T-helper 1 cell treated with Interleukin-12 subunit alpha and Interleukin-12 subunit beta and Interleukin-4 antibody, amounts not matched to agents 30 μg/mL and 1 μg/mL, for 36 hours (primary cell): ENCODE measurements at regions not wholly inside any gene's neighbourhood (a gene's known extent, or its start where the extent isn't known, plus 50 kb on each side); places are given as distances from the start of the nearest gene placed in this dataset.
"Not testable (repeated sequence)": the region's sequence is repeated elsewhere in the genome, so short reads cannot be mapped to it uniquely, and the experiment has no call there.

Experiments
- H3K27ac Mint-ChIP-seq: one replicate; pipeline ENCODE4 v1.8.0; 2021; ENCODE audit warnings: mild to moderate bottlenecking, mixed read lengths
- H3K27me3 Mint-ChIP-seq: one replicate; pipeline ENCODE4 v1.8.0; 2021; ENCODE audit warnings: low read depth, mixed read lengths
- H3K36me3 Mint-ChIP-seq: one replicate; pipeline ENCODE4 v1.8.0; 2021; ENCODE audit warnings: low read depth, mixed read lengths
- H3K4me1 Mint-ChIP-seq: one replicate; pipeline ENCODE4 v1.8.0; 2021; ENCODE audit warnings: low read depth, mixed read lengths
- H3K4me3 Mint-ChIP-seq: one replicate; pipeline ENCODE4 v1.8.0; 2021; ENCODE audit warnings: mild to moderate bottlenecking, moderate library complexity, mixed read lengths
- H3K9me3 Mint-ChIP-seq: one replicate; pipeline ENCODE4 v1.8.0; 2021; ENCODE audit warnings: mixed read lengths

DNA sequence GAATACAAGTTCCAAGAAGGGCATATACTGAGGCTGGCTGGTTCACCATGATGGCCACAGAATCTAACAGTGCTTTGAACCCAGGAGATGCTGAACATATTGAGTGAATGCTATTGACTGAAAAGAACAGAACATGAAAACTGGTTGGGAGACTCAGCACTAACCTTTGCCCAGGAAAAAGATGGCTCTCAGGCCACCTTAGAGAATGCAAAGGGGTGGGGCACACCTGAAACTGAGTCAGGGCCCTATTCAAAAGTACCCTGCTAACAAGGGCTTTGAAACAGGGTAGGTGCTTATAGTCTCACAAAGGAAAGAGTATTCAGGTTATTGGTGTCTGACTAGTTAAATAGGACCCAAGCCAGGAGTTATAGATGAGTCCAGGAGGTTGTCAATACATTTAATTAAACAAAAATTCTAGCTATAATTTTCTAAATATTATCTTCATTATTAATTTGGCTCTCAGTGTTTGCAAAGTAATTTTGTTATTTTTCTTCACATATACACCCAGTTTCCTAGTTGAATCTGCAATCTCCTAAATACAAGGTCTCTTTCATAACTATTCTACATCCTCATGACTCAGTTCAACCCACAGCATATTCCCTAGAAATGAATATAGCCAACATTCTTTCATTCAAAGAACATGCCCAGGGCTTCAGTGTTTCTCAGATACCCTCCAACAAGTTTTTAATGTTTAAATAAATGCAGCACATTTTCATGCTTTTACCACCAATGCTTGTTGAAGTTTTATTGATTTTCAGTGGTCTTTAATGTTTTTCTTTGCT, 144.2 kb upstream of the RAPGEF2 start:
- H3K4me1 Mint-ChIP-seq, result no peaks in the 10 kb centered on the region
- peaks cover 13% of the 10 kb centered on the region for H3K27me3 Mint-ChIP-seq
- H3K36me3 Mint-ChIP-seq, result no peaks in the 10 kb centered on the region
- H3K27ac Mint-ChIP-seq, result no peak overlapping the region
- peaks cover 6% of the 10 kb centered on the region for H3K9me3 Mint-ChIP-seq
- no peak overlapping the region for H3K4me3 Mint-ChIP-seq

DNA sequence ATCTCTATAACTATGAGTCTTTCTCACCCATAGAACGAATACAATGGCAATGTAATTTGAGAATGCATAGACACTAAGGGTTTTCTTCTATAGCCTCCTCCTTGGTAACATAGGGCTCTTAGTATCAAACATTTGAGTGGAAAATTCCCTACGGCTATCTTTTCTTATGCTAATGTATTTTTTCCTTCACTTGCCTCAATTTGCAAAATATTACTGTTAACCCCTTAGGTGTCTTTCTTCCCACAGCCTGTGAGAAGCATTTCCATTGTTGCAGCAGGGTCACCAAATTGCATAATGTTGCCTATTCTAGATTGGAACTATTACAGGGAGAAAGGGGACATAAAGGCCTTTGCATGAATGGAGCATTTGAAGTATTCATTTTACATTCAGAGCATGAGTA, 140.5 kb upstream of the RAPGEF2 start:
- Mint-ChIP-seq H3K4me1 (no peaks in the 10 kb centered on the region), H3K27me3 (peaks cover 25% of the 10 kb centered on the region), H3K9me3 (no peaks in the 10 kb centered on the region), H3K27ac (no peak overlapping the region), H3K4me3 (no peak overlapping the region), H3K36me3 (no peaks in the 10 kb centered on the region)

DNA sequence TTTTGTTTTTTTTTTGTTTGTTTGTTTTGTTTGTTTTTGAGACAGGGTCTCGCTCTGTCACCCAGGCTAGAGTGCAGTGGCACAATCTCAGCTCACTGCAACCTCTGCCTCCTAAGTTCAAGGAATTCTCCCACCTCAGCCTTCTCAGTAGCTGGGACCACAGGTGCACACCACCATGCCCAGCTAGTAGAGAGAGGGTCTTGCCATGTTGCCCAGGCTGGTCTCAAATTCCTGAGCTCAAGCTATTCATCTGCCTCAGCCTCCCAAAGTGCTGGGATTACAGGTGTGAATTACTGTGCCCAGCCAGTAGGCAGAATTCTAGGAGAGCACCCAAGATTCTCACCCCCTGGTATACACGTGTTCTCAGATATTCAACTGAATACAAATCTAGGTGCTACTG, 139.6 kb upstream of the RAPGEF2 start:
- H3K27ac Mint-ChIP-seq, H3K4me3 Mint-ChIP-seq, H3K9me3 Mint-ChIP-seq, H3K36me3 Mint-ChIP-seq, H3K4me1 Mint-ChIP-seq: not testable (repeated sequence)
- peaks cover 25% of the 10 kb centered on the region for H3K27me3 Mint-ChIP-seq

DNA sequence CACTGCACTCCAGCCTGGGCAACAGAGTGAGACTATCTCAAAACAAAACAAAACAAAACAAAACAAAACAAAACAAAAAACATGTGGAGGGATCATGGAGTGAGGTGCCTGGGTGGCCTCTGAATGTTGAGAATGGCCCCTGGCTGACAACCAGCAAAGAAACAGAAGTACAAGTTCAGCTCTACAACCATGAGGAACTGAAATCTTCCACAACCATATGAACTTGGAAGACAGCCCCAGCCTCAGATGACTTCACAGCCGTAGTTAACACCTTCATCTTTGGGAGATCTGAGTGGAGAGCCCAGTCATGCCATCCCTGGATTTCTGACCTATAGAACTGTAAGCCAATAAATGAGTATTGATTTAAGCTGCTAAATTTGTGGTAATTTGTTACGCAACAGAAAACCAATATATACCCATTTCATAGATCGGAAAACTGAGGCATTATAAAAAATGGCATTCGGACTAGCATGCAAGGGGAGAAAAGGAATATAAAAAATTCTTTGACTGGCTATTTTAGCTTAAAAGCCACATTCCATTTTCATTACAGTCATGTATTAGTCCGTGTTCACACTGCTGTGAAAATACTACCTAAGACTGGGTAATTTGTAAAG, 138.7 kb upstream of the RAPGEF2 start:
- no peaks in the 10 kb centered on the region for H3K9me3 Mint-ChIP-seq
- peaks cover 25% of the 10 kb centered on the region for H3K27me3 Mint-ChIP-seq
- no peaks in the 10 kb centered on the region for H3K4me1 Mint-ChIP-seq
- no peak overlapping the region for H3K27ac Mint-ChIP-seq
- H3K4me3 Mint-ChIP-seq, result no peak overlapping the region
- H3K36me3 Mint-ChIP-seq, result no peaks in the 10 kb centered on the region

DNA sequence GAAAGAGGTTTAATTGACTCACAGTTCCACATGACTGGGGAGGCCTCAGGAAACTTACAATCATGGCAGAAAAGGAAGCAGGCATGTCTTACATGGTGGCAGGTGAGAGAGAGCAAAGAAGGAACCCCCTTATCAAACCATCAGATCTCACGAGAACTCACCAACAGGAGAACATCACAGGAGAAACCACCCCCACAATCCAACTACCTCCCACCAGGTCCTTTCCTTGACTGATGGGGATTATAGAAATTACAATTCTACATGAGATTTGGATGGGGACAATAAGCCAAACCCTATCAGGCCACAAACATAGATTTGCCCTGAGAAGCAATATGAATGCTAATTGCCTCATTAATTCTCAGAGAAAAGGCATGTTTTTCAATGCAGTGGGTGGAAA, 138.2 kb upstream of the RAPGEF2 start:
- no peak overlapping the region for H3K4me3 Mint-ChIP-seq
- no peak overlapping the region for H3K27ac Mint-ChIP-seq
- no peaks in the 10 kb centered on the region for H3K36me3 Mint-ChIP-seq
- no peaks in the 10 kb centered on the region for H3K4me1 Mint-ChIP-seq
- peaks cover 30% of the 10 kb centered on the region for H3K27me3 Mint-ChIP-seq
- H3K9me3 Mint-ChIP-seq, result no peaks in the 10 kb centered on the region

DNA sequence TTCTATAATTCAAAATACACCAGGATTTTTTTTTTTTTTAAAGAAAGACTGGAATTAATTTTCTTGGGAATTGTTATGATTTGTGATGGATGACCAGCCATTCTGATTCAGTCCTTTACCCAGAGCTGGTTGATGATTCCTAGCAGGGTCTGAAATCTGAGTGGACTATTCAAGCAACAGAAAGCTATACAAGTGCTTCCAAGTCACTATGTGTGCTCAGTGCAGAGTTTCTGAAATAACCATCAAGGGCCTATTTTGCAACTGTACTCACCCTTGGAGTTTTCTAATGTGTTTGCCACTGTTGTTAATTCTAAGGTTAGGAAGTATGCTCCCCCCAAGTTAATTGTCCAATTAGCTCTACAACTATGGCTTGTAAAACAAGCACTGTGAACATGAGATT, 137.7 kb upstream of the RAPGEF2 start:
- H3K4me3 Mint-ChIP-seq, result no peak overlapping the region
- peaks cover 28% of the 10 kb centered on the region for H3K27me3 Mint-ChIP-seq
- no peak overlapping the region for H3K27ac Mint-ChIP-seq
- H3K9me3 Mint-ChIP-seq, result no peaks in the 10 kb centered on the region
- H3K4me1 Mint-ChIP-seq, result no peaks in the 10 kb centered on the region
- H3K36me3 Mint-ChIP-seq, result no peaks in the 10 kb centered on the region

DNA sequence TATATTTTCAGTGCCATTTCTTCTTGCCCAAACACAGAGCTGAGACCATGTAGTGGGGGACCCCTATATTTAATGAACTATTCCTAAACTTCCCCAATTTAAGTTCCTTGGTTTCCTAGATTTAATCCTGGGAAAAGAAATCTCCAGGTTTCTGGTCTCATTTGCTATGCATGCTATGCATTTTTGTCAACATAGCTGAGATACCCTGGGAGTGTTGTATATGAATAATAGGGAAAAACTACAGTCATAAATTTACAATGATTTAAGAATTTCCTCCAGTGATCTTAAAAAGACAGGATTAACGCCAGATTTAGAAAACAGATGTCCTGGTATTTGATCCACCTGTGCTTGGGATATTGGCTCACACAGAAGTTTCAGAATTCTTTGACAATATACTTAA, 136.8 kb upstream of the RAPGEF2 start:
- H3K36me3 Mint-ChIP-seq, result no peaks in the 10 kb centered on the region
- no peaks in the 10 kb centered on the region for H3K9me3 Mint-ChIP-seq
- peaks cover 32% of the 10 kb centered on the region for H3K27me3 Mint-ChIP-seq
- no peaks in the 10 kb centered on the region for H3K4me1 Mint-ChIP-seq
- H3K4me3 Mint-ChIP-seq, result no peak overlapping the region
- H3K27ac Mint-ChIP-seq, result no peak overlapping the region

DNA sequence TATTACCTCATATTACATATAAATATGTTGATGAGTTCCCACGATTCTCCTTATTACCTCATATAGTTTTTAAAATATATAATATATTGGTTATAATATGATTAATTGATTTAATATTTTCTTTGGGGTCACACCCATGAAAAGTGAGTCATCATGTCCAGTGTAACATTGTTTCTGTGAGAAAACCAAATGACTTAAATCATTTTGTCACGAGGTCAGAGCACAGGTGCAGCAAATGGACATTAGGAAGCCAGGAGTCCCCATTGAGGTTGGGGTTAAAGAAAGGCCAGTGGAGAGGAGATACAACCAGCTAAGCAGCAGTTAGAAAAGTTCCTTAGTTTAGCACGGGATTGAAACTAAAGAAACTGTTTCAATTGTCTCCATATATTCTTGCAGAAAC, 133.9 kb upstream of the RAPGEF2 start:
- H3K4me3 Mint-ChIP-seq, result no peak overlapping the region
- H3K36me3 Mint-ChIP-seq, result no peaks in the 10 kb centered on the region
- H3K9me3 Mint-ChIP-seq, result no peaks in the 10 kb centered on the region
- H3K27me3 Mint-ChIP-seq, result peaks cover 26% of the 10 kb centered on the region
- no peak overlapping the region for H3K27ac Mint-ChIP-seq
- no peaks in the 10 kb centered on the region for H3K4me1 Mint-ChIP-seq

DNA sequence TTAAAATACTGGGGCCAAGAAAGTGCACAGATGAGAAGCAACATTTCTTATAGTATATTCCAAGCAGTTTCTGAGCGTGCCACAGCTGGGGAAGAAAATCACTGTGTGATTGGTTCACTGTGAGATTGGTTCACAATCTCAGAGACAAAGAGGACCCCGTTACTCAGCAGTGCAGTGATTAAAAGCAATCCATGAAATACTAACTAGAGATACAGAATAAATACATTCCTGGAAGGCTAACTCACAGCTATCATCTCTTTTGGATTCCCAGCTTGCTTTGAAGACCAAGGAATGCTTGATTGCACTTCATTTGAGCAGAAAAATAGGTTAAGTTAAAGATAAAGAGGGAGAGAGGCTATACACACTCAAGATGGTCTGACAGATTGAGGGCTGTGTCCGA, 132.1 kb upstream of the RAPGEF2 start:
- Mint-ChIP-seq H3K4me3 (no peak overlapping the region), H3K36me3 (no peaks in the 10 kb centered on the region), H3K27me3 (peaks cover 17% of the 10 kb centered on the region), H3K9me3 (no peaks in the 10 kb centered on the region), H3K4me1 (no peaks in the 10 kb centered on the region), H3K27ac (no peak overlapping the region)

DNA sequence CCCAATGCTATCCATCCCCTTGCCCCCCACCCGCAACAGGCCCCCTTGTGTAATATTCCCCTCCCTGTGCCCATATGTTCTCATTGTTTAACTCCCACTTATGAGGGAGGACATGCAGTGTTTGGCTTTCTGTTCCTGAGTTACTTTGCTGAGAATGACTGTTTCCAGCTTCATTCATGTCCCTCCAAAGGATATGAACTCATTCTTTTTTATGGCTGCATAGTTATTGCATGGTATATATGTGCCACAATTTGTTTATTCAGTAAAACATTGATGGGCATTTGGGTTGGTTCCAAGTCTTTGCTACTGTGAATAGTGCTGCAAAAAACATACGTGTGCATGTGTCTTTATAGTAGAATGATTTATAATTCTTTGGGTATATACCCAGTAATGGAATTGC, 128.4 kb upstream of the RAPGEF2 start:
- not testable (repeated sequence) for H3K36me3 Mint-ChIP-seq, H3K4me1 Mint-ChIP-seq, H3K9me3 Mint-ChIP-seq, H3K4me3 Mint-ChIP-seq, H3K27ac Mint-ChIP-seq
- H3K27me3 Mint-ChIP-seq, result peaks cover 22% of the 10 kb centered on the region

DNA sequence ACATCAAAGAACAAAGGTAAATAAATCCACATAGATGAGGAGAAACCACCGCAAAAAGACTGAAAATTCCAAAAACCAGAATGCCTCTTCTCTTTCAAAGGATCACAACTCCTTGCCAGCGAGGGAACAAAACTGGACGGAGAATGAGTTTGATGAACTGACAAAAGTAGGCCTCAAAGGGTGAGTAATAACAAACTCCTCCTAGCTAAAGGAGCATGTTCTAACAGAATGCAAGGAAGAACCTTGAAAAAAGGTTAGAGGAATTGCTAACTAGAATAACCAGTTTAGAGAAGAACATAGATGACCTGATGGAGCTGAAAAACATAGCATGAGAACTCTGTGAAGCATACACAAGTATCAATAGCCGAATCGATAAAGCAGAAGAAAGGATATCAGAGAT, 122.2 kb upstream of the RAPGEF2 start:
- H3K27ac Mint-ChIP-seq, H3K4me3 Mint-ChIP-seq, H3K9me3 Mint-ChIP-seq, H3K4me1 Mint-ChIP-seq, H3K36me3 Mint-ChIP-seq: not testable (repeated sequence)
- peaks cover 11% of the 10 kb centered on the region for H3K27me3 Mint-ChIP-seq

DNA sequence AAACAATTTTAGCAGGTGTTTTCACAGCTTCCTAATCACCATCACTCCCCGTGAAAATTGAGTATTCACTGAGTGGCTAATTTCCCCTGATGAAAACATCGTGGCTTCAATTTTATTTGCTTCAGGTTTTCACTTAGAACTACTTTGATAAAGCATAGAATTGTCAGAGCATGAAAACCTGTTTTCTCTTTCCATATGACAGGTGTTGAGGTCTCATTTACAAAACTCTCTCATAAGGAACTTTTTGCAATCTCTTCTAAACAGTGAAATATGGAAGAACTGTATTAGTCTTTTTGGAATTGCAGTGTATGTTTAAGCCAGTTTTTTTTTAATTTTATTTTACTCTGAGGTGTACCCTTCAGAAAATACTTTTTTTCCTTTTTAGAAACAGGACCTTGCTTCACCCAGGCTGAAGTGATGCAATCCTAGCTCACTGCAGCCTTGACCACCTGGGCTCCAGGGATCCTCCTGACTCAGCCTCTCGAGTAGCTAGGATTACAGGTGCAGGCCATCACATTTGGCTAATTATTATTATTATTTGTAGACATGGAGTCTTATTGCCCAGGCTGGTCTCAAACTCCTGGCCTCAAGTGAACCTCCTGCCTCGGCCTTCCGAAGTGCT, 111.2 kb upstream of the RAPGEF2 start:
- H3K4me3 Mint-ChIP-seq, result no peak overlapping the region
- peaks cover 23% of the 10 kb centered on the region for H3K27me3 Mint-ChIP-seq

DNA sequence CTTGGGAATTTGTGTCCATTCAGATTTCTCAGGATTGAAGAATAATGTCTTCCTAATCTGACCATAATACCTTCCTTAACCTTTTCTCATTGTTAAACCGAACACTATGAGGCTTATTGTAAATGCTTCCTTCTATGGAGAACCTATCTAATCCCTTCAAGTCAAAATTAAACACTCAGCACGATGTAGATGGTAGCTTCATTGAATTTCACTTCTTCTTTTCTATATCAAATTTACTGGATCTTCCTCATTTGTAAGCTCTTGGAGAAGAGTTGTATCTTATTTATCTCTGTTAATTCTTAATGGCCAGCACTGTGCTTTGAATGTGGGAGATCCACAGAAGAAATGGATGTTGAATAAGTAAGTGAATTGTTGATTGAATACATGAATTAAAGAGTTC, 109.0 kb upstream of the RAPGEF2 start:
- H3K36me3 Mint-ChIP-seq, result no peaks in the 10 kb centered on the region
- H3K27me3 Mint-ChIP-seq, result peaks cover 27% of the 10 kb centered on the region
- no peak overlapping the region for H3K27ac Mint-ChIP-seq
- H3K9me3 Mint-ChIP-seq, result no peaks in the 10 kb centered on the region
- no peaks in the 10 kb centered on the region for H3K4me1 Mint-ChIP-seq
- no peak overlapping the region for H3K4me3 Mint-ChIP-seq

More for the DNA sequence above, 111.2 kb upstream of the RAPGEF2 start:
- H3K4me1 Mint-ChIP-seq, result no peaks in the 10 kb centered on the region
- H3K9me3 Mint-ChIP-seq, result no peaks in the 10 kb centered on the region
- no peaks in the 10 kb centered on the region for H3K36me3 Mint-ChIP-seq
- no peak overlapping the region for H3K27ac Mint-ChIP-seq

DNA sequence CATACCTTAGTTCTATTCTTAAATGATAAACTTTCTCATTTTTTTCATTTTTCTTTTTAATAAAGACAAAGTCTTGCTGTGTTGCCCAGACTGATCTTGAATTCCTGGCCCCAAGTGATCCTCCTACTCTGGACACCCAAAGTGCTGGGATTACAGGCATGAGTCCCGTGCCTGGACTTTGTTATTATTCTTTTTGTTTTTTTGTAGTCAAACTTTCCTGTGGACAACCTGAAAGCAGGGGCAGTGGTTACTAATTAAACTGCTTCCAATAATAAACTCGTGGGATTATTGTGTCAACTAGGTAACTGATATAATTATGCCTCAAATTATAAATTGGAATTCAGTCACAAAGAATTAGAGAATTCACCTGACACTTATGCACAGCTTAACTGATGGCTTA, 107.8 kb upstream of the RAPGEF2 start:
- Mint-ChIP-seq H3K27me3 (peaks cover 22% of the 10 kb centered on the region), H3K27ac (no peak overlapping the region), H3K9me3 (no peaks in the 10 kb centered on the region), H3K36me3 (no peaks in the 10 kb centered on the region), H3K4me3 (no peak overlapping the region), H3K4me1 (no peaks in the 10 kb centered on the region)

DNA sequence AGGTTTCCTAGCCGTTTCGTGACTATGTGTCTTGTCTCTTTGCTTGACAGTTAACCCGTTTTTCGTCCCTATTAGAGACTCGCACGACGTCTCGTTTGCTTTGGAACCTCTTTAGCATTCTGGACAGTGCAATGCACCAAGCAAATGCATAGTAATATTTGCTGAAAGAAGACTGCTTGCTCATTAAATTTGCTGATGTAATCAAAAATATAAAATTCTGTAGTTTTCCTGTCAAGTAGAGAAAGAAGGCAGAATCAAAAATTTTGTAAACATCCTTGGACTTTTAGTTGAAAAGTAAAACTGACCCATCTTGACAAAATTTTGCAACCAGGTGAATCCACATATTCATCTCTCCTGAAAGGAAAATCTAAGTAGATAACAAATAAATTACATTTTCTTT, 106.9 kb upstream of the RAPGEF2 start:
- Mint-ChIP-seq H3K27me3 (peaks cover 22% of the 10 kb centered on the region), H3K36me3 (no peaks in the 10 kb centered on the region), H3K4me1 (no peaks in the 10 kb centered on the region)

More for the DNA sequence above, 106.9 kb upstream of the RAPGEF2 start:
- H3K27ac Mint-ChIP-seq, result no peak overlapping the region
- no peak overlapping the region for H3K4me3 Mint-ChIP-seq
- no peaks in the 10 kb centered on the region for H3K9me3 Mint-ChIP-seq
